Right cardiac atrium (tissue), 5 donors: ENCODE measurements at regions not wholly inside any gene's neighbourhood (a gene's known extent, or its start where the extent isn't known, plus 50 kb on each side); places are given as distances from the start of the nearest gene placed in this dataset.

Experiments used
- ATAC-seq, 2 donors: fragments of 200-7000 bp; cut with Tn5 transposase; one replicate each; pipeline versions ENCODE4 v1.8.0 to v1.9.1; 2020; ENCODE audit warnings: moderate library complexity in 2 of 2, mild to moderate bottlenecking in 1 of 2
- DNase-seq, 3 donors: peaks; one replicate each; pipeline ENCODE4 v3.0.0-alpha.2; 2020
- H3K27ac ChIP-seq: one replicate; pipeline ENCODE4 v1.5.1; 2013; ENCODE audit warnings: mild to moderate bottlenecking, low read length, control low read depth, moderate library complexity
- H3K27me3 ChIP-seq: one replicate; pipeline ENCODE4 v1.6.1; 2013; ENCODE audit not compliant: control insufficient read depth, insufficient read depth
- H3K4me1 ChIP-seq: one replicate; pipeline ENCODE4 v1.6.1; 2013; ENCODE audit warnings: low read length; ENCODE audit not compliant: control insufficient read depth, insufficient read depth
- H3K4me3 ChIP-seq: one replicate; pipeline ENCODE4 v1.5.1; 2013; ENCODE audit warnings: low read length, control low read depth
- H3K9me3 ChIP-seq: one replicate; pipeline ENCODE4 v1.6.1; 2013; ENCODE audit warnings: low read length; ENCODE audit not compliant: control insufficient read depth
- WGBS: extraction: QIAGEN DNeasy Blood & Tissue Kit; methylation state at CpG from one replicate; pipeline ENCODE4 v1.1.7; 2013; 5-methylcytosine and 5-hydroxymethylcytosine counted together
- intact Hi-C, 4 donors: fragments of 100-400 bp; cut with DNase I; formaldehyde crosslinking; loops; one replicate each; pipeline versions ENCODE4 v1.11.0 to v1.14.0; 2022 to 2023
- donor health status: healthy with polysubstance abuse.
- donor health status: DM: no; HTN: yes; CAD: no.
- donor health status: DM: no; HTN: no; CAD: no.
- donor health status: DM: no; HTN: yes; CAD: no; lungs with severe emphysema.
- donor health status: DM: yes; HTN: yes; CAD: no.

DNA sequence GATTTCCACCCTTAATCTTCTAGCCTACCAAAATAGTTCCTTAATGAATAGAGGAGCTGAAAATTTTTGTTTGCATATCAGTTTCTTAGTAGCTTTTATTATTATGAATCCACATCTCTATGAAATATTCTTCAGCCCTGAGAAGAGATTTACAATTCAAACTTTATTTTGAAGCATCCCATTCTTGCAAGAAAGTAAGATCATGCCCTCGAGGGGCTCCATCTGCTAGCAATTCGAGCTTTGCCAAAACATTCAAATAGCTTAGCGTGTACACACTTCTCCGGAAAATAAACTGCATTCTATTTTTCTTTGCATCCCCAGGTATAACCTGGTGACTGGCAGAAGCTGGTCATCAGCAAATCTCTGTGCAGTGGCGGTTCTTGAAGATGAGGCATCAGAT, 370.7 kb downstream of the MTRR start:
- no peak for DNase-seq
- Histone ChIP-seq H3K27ac (no peak overlapping the region), H3K27me3 (no peaks in the 10 kb centered on the region), H3K4me1 (no peaks in the 10 kb centered on the region), H3K9me3 (peaks cover 7% of the 10 kb centered on the region), H3K4me3 (no peak overlapping the region)
- WGBS = 67% methylated on average over 5 of the region's 5 CpGs
- intact Hi-C loops = no loop called here
- no peak for ATAC-seq

DNA sequence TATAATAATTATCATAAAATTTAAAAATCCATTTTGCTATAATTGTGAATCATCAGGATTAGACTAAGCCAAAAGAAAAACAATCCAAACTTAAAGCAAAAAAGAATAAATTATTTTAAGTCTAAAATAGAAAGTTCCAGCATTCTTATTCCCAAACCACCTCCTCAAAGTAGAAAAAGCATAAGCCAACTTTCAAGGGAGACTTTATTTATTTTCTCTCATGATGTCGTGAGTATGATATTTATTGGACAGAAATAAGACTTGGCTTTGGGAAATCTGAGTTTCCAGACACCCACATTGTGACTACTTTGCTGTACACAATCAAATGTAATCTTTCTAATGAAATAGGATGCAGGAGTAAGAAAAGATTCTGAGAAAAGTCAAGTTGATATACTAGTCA, 372.1 kb downstream of the MTRR start:
- Histone ChIP-seq H3K9me3 (peaks cover 8% of the 10 kb centered on the region), H3K27me3 (no peaks in the 10 kb centered on the region), H3K27ac (no peak overlapping the region), H3K4me3 (no peak overlapping the region), H3K4me1 (no peaks in the 10 kb centered on the region)
- WGBS = 33% methylated on average over 1 of the region's 1 CpG
- ATAC-seq (no peak), DNase-seq (no peak)
- intact Hi-C loops = no loop called here

DNA sequence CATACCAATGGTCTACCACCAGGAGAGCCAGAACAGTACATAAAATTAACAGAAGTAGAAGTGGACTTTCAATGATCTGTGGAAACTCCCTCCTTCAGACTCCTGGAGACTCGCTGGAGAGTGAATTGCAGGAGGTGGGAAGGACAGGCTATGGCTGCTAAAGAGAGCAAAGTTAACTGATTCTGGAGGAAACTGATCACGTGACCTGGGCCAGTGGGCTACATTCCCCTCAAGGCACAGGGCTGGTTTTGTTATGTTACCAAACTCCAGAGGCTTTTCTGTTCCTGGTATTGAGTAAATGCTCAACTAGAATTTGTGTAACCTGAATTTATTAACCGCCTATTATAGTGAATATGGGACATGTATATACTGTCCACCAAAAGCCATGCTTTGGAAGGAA, 372.6 kb downstream of the MTRR start:
- intact Hi-C loops = no loop called here
- WGBS = 79% methylated on average over 3 of the region's 3 CpGs
- H3K4me3 ChIP-seq = no peak overlapping the region

DNA sequence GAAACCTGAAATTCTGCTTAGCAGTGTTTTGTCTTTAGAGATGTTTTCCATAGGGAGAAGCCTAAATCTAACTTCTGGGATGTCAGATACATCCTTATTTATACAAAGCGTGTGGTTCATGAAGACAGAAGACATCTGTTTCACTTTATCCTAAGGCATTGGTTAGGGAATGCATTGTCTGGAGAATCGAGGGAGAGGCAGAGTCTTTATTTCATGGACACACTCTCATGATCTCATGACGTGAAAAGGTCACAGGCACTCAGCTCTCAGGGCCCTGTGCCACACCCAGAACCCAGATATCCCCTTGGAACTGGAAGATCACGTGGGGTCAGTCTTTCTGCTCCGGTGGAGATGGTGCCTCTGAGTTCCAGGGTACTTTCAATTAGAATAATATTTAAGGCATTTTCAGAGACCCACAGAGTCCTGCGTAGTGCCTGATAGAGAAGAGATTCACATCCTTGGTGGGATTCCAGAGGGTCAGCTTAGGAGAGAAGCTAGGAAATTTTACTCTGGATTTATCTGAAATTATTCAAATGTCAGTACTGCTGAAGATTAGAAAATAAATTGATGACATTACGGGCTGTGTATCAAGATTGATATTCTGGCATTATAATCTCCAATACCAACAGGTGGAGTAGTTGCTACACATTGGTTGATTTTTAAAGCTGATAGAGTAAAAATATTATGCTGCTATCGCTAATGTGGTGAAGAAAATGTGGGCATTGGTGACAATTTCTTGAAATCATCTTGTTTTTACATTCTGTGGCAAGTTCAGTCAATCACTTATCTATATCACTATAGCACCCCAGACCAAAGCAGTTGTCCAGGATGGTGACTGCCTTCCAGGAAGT, 378.3 kb downstream of the MTRR start:
- WGBS = 45% methylated on average over 8 of the region's 8 CpGs
- no peak for ATAC-seq
- H3K27ac ChIP-seq = no peak overlapping the region
- no peak overlapping the region for H3K4me3 ChIP-seq
- H3K9me3 ChIP-seq = peaks cover 8% of the 10 kb centered on the region
- intact Hi-C loops = no loop called here
- no peaks in the 10 kb centered on the region for H3K4me1 ChIP-seq
- no peaks in the 10 kb centered on the region for H3K27me3 ChIP-seq
- DNase-seq = no peak

More for the DNA sequence above, 372.6 kb downstream of the MTRR start:
- H3K4me1 ChIP-seq = no peaks in the 10 kb centered on the region
- DNase-seq (no peak), ATAC-seq (no peak)
- H3K27ac ChIP-seq = no peak overlapping the region
- H3K9me3 ChIP-seq = peaks cover 8% of the 10 kb centered on the region
- no peaks in the 10 kb centered on the region for H3K27me3 ChIP-seq

DNA sequence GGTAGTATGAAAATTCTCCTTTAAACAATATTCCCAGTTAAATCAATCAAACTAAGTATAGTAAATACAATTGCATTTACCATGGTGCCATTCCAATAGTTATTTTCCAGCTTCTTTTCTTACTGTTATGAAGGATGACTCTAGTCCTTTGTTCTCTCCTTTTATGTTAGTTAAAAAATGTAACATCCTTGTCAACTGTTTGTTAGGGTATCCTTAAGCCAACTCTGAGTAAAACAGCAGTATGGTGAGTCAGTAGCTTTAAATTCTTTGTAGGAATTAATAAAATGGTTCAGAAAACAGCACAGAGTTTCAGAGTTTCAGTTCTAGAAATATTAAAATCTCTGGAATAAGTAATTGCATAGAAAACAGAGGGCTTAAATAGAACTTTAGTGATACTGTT, 384.4 kb downstream of the MTRR start:
- H3K27ac ChIP-seq = no peak overlapping the region
- H3K4me1 ChIP-seq = no peaks in the 10 kb centered on the region
- intact Hi-C loops = no loop called here
- H3K27me3 ChIP-seq = no peaks in the 10 kb centered on the region
- DNase-seq (no peak), ATAC-seq (no peak)
- H3K4me3 ChIP-seq = no peak overlapping the region
- H3K9me3 ChIP-seq = no peaks in the 10 kb centered on the region

DNA sequence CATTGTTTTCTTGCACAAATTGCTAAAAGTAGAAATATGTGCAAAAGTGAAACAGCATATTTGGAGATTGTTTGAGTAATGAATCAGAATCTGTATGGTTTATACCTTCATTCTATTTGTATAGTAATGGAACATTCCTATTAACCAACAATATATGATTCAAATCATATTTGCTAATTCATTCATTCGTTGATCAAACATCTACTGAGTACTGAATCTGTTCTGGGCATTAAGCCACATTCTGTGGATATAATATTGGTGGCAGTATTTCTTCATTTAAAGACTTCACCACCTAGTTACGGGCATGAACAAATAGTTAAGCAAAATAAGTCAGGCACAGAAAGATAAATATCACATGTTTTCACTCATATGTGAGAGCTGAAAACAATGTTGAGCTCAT, 385.7 kb downstream of the MTRR start:
- intact Hi-C loops = no loop called here

DNA sequence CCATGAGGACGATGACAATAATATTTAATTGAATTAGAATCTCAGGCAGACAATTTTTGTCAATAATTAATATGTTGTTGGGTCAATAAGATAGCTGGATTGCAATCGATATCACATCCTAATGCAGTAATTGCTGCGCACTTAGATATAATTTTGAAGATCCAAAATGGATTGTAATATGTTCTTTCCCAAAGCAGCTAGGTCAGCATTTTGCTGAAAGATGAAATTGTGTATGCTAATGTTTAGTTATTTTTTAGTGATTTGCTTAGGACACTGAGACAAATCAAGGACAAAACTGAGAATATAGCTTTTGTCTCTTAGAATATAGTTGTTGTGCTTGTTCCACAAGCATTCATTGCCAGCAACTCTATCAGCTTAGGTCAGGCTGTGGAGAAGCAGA, 389.9 kb downstream of the MTRR start:
- Histone ChIP-seq H3K27me3 (no peaks in the 10 kb centered on the region), H3K4me3 (no peak overlapping the region), H3K4me1 (no peaks in the 10 kb centered on the region), H3K27ac (no peak overlapping the region), H3K9me3 (no peaks in the 10 kb centered on the region)
- intact Hi-C loops = no loop called here
- DNase-seq (no peak), ATAC-seq (no peak)
- WGBS = 86% methylated on average over 3 of the region's 3 CpGs

More for the DNA sequence above, 385.7 kb downstream of the MTRR start:
- Histone ChIP-seq H3K27me3 (no peaks in the 10 kb centered on the region), H3K27ac (no peak overlapping the region), H3K9me3 (no peaks in the 10 kb centered on the region), H3K4me3 (no peak overlapping the region), H3K4me1 (no peaks in the 10 kb centered on the region)
- DNase-seq (no peak), ATAC-seq (no peak)
- WGBS = 67% methylated on average over 2 of the region's 2 CpGs

DNA sequence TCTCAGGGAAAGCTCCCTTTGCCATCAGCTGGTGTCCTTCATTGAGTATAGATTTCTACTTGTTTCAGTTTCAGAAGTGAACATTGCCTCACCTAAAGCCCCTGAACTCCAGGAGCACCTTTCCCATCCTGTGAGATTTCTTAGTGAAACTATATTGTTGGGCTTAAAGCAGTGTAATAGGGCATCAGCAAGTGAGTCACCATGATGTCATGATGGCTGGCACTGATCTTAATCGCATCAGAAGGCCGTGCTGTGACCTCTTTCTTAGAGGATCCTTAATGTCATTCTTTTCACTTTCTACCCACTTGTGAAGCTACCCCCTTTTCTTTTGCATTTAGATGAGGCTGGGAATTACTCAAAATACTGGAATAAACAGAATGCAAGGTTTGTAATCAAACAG, 401.3 kb downstream of the MTRR start:
- peaks cover 6% of the 10 kb centered on the region for H3K9me3 ChIP-seq
- 87% methylated on average over 2 of the region's 2 CpGs for WGBS
- DNase-seq (no peak), ATAC-seq (no peak)
- no peak overlapping the region for H3K27ac ChIP-seq
- intact Hi-C loops = no loop called here
- no peaks in the 10 kb centered on the region for H3K4me1 ChIP-seq
- H3K4me3 ChIP-seq = no peak overlapping the region
- no peaks in the 10 kb centered on the region for H3K27me3 ChIP-seq

DNA sequence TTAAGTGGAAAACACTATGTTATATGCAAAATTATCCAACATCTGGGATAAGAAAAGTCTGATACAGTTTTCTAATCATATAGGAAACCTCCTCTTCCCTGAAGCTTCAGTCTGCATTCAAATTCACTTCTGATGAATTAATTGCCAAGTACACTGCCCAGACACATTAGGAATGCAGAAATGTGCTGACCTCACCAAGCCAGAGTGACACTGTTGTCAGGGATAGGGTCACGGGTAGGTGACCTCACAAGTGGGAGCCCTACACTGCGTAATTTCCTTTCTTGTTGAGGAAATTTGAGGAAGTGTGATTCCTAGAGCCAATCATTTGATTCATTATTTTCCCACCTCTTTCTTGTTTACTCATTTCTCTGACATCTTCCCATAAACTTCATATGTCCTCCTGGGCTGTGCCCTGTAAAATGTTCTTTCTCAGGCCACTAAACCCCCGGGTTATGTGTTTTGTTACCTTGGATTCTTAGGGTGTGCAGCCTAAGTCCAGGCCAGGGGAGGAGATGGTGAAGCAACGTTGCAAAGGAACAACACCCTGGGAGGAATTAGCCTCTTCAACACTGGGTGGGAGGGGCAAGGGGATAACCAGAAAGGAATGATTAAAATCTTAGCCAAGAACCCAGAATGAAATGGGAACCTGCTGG, 411.9 kb downstream of the MTRR start:
- no peaks in the 10 kb centered on the region for H3K9me3 ChIP-seq
- intact Hi-C loops = no loop called here
- 60% methylated on average over 4 of the region's 4 CpGs for WGBS
- ATAC-seq = no peak
- no peak overlapping the region for H3K4me3 ChIP-seq
- H3K27me3 ChIP-seq = no peaks in the 10 kb centered on the region
- H3K4me1 ChIP-seq = no peaks in the 10 kb centered on the region
- H3K27ac ChIP-seq = no peak overlapping the region
- DNase-seq = no peak

DNA sequence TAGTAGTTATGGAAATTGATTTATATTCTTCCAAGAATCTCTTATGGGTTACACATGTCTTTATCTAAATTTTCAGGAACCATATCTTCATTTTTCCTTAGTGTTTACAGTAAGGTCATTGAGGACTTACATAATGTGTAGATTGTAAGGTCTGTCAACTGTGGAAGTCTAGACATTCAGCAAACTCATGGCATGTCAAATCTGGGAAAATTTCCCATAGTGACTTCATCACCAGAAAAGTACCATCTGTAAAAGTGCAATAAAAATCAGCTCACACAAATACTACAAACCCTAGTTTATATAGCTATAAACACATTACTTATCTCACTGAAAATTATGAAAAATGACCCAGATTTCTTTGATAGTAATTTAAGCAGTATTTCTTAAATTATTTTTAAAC, 419.4 kb downstream of the MTRR start:
- no peak overlapping the region for H3K4me3 ChIP-seq
- no peak for DNase-seq
- no peak for ATAC-seq
- no peaks in the 10 kb centered on the region for H3K4me1 ChIP-seq
- no peaks in the 10 kb centered on the region for H3K9me3 ChIP-seq
- intact Hi-C loops = no loop called here
- no peaks in the 10 kb centered on the region for H3K27me3 ChIP-seq
- no peak overlapping the region for H3K27ac ChIP-seq

DNA sequence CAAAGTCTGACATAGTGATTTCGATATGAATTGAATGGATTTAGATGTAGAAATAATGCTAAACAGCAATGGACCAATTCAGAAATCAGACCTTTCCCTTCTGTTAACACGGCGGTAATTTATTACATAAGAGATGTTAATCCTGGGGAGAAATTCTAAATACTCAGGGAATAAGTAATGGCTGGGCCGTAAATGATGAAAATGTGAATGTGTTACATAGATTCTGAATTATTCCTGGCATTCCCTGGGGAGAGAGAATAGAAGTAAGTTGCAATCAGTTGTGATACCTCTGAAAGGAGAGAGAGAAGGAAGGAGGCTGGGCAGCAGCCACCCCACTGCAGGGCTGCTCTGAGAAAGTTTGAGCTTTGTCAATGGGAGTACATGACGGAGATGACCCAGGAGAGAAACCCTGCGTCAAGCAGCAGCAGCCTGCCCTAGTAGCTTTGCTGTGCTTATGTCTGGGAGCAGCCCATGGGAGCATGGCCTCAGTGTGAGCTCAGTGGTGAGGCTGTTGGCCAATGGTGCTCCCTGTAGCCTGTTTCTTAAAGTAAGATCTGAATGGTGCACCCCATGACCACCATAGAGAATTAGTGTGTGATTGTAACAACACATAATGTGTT, 420.1 kb downstream of the MTRR start:
- no peaks in the 10 kb centered on the region for H3K9me3 ChIP-seq
- 76% methylated on average over 6 of the region's 6 CpGs for WGBS
- intact Hi-C loops = no loop called here

More for the DNA sequence above, 420.1 kb downstream of the MTRR start:
- H3K4me1 ChIP-seq = no peaks in the 10 kb centered on the region
- no peaks in the 10 kb centered on the region for H3K27me3 ChIP-seq
- DNase-seq (no peak), ATAC-seq (no peak)
- H3K4me3 ChIP-seq = no peak overlapping the region
- H3K27ac ChIP-seq = no peak overlapping the region
